Liver (tissue), 8 donors: ENCODE measurements at regions not wholly inside any gene's neighbourhood (a gene's known extent, or its start where the extent isn't known, plus 50 kb on each side); places are given as distances from the start of the nearest gene placed in this dataset.

Experiments used
- DNase-seq: peaks from one replicate; pipeline ENCODE4 v3.0.0-alpha.2; 2017; ENCODE audit warnings: low spot score
- H3K27ac ChIP-seq, 2 donors: one replicate each; pipeline ENCODE4 v1.7.0; 2013; ENCODE audit warnings: inconsistent platforms in 2 of 2, low read length in 2 of 2, control low read depth in 1 of 2, low read depth in 1 of 2, mild to moderate bottlenecking in 1 of 2
- H3K27me3 ChIP-seq, 4 donors: one replicate each; pipeline versions ENCODE4 v1.6.1 to v1.7.0; 2013; ENCODE audit warnings: low read length in 3 of 4, inconsistent platforms in 1 of 4, mild to moderate bottlenecking in 1 of 4, moderate library complexity in 1 of 4; ENCODE audit not compliant: control insufficient read depth in 4 of 4, insufficient read depth in 4 of 4
- H3K36me3 ChIP-seq, 4 donors: one replicate each; pipeline versions ENCODE4 v1.6.1 to v1.7.0; 2013; ENCODE audit warnings: low read length in 3 of 4, mild to moderate bottlenecking in 3 of 4, low read depth in 1 of 4, moderate library complexity in 1 of 4; ENCODE audit not compliant: control insufficient read depth in 4 of 4, insufficient read depth in 3 of 4
- H3K4me1 ChIP-seq, 4 donors: one replicate each; pipeline versions ENCODE4 v1.6.1 to v1.7.0; 2013; ENCODE audit warnings: low read length in 3 of 4, mild to moderate bottlenecking in 3 of 4, moderate library complexity in 1 of 4; ENCODE audit not compliant: control insufficient read depth in 4 of 4, insufficient read depth in 4 of 4
- H3K4me3 ChIP-seq, 3 donors: one replicate each; pipeline versions ENCODE4 v1.6.1 to v1.7.0; 2013; ENCODE audit warnings: low read length in 3 of 3, control low read depth in 1 of 3, low read depth in 1 of 3, mild to moderate bottlenecking in 1 of 3
- H3K9ac ChIP-seq, 2 donors: one replicate each; pipeline ENCODE4 v1.7.0; 2013; ENCODE audit warnings: low read length in 2 of 2, mild to moderate bottlenecking in 2 of 2, moderate library complexity in 2 of 2, control low read depth in 1 of 2, low read depth in 1 of 2
- H3K9me3 ChIP-seq, 4 donors: one replicate each; pipeline versions ENCODE4 v1.6.1 to v1.7.0; 2013; ENCODE audit warnings: low read length in 3 of 4; ENCODE audit not compliant: control insufficient read depth in 4 of 4
- CTCF ChIP-seq: fragments of 150-350 bp; IDR thresholded peaks from 2 replicates; pipeline ENCODE4 v1.5.1; 2017; ENCODE audit warnings: improper control_type of control experiment, low read depth, low read length; ENCODE audit not compliant: missing input control
- EGR1 ChIP-seq, 2 donors: IDR thresholded peaks; 2 replicates each; pipeline ENCODE4 v1.6.1; 2016 to 2018; ENCODE audit warnings: antibody characterized with exemption in 2 of 2, low read depth in 2 of 2
- FOXA1 ChIP-seq: IDR thresholded peaks from 2 replicates; pipeline ENCODE4 v1.6.1; 2016; ENCODE audit warnings: antibody characterized with exemption
- GABPA ChIP-seq, 2 donors: IDR thresholded peaks in 1 of 2; conservative IDR thresholded peaks in 1 of 2; 2 replicates each; pipeline ENCODE4 v1.6.1; 2016; ENCODE audit warnings: antibody characterized with exemption in 2 of 2, mild to moderate bottlenecking in 1 of 2, moderate library complexity in 1 of 2
- HNF4A ChIP-seq, 2 donors: conservative IDR thresholded peaks; 2 replicates each; pipeline ENCODE4 v1.6.1; 2016; ENCODE audit warnings: antibody characterized with exemption in 2 of 2, mild to moderate bottlenecking in 2 of 2
- HNF4G ChIP-seq: IDR thresholded peaks from 2 replicates; pipeline ENCODE4 v1.6.1; 2016; ENCODE audit warnings: antibody characterized with exemption
- JUND ChIP-seq, 2 donors: IDR thresholded peaks; 2 replicates each; pipeline ENCODE4 v1.6.1; 2016; ENCODE audit warnings: antibody characterized with exemption in 2 of 2
- NR2F2 ChIP-seq: IDR thresholded peaks from 2 replicates; pipeline ENCODE4 v1.6.1; 2016; ENCODE audit warnings: antibody characterized with exemption
- REST ChIP-seq: IDR thresholded peaks from 2 replicates; pipeline ENCODE4 v1.6.1; 2016; ENCODE audit warnings: antibody characterized with exemption, mild to moderate bottlenecking
- SP1 ChIP-seq: IDR thresholded peaks from 2 replicates; pipeline ENCODE4 v1.6.1; 2018; ENCODE audit warnings: antibody characterized with exemption, mild to moderate bottlenecking
- TAF1 ChIP-seq: conservative IDR thresholded peaks from 2 replicates; pipeline ENCODE4 v1.6.1; 2016; ENCODE audit warnings: antibody characterized with exemption, mild to moderate bottlenecking
- YY1 ChIP-seq: IDR thresholded peaks from 2 replicates; pipeline ENCODE4 v1.6.1; 2016; ENCODE audit warnings: antibody characterized with exemption, mild to moderate bottlenecking
- WGBS: extraction: QIAGEN DNeasy Blood & Tissue Kit; methylation state at CpG from one replicate; pipeline ENCODE4 v1.1.7; 2013; 5-methylcytosine and 5-hydroxymethylcytosine counted together
- TF ChIP-seq, protein P1 (sequence below): IDR thresholded peaks from 2 replicates; pipeline ENCODE4 v1.6.1; 2016; ENCODE audit warnings: antibody characterized with exemption
- donor health status: healthy.
- donor health status: healthy.
- donor health status: healthy.
- donor health status: healthy.
- donor health status: healthy.

GRCh38 chr6:4464638-4465037 is 311.6 kb upstream of the CDYL start (continued):
- TF ChIP-seq REST (no peak), YY1 (no peak), EGR1 (IDR thresholded peaks at IDR 0.05; ENCODE audit: low read depth in 2 of 2) (no peak), FOXA1 (no peak)
- TF ChIP-seq, protein P1, sequence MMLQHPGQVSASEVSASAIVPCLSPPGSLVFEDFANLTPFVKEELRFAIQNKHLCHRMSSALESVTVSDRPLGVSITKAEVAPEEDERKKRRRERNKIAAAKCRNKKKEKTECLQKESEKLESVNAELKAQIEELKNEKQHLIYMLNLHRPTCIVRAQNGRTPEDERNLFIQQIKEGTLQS = no peak

GRCh38 chr6:4463236-4463635 is 313.0 kb upstream of the CDYL start:
- Histone ChIP-seq H3K36me3 (no peaks in the 10 kb centered on the region), H3K27ac (no peak overlapping the region), H3K9me3 (no peaks in the 10 kb centered on the region), H3K4me1 (no peaks in the 10 kb centered on the region), H3K9ac (no peak overlapping the region), H3K4me3 (no peak overlapping the region), H3K27me3 (no peaks in the 10 kb centered on the region)
- TF ChIP-seq JUND (IDR thresholded peaks at IDR 0.05) (no peak), CTCF (no peak), TAF1 (no peak), HNF4G (no peak), EGR1 (IDR thresholded peaks at IDR 0.05; ENCODE audit: low read depth in 2 of 2) (no peak), SP1 (no peak)
- TF ChIP-seq, protein P1 = no peak
- 83% methylated on average over 1 of the region's 1 CpG for WGBS
- no peak for DNase-seq

- WGBS = 65% methylated on average over 21 of the region's 21 CpGs
- no peak for DNase-seq
- Histone ChIP-seq H3K36me3 (no peaks in the 10 kb centered on the region), H3K4me1 (no peaks in the 10 kb centered on the region), H3K9ac (no peak overlapping the region), H3K9me3 (peaks cover 0 to 4% (median 2%) of the 10 kb centered on the region in 4 donors), H3K27ac (no peak overlapping the region), H3K4me3 (no peak overlapping the region), H3K27me3 (no peaks in the 10 kb centered on the region)
- no peak for TF ChIP-seq HNF4G
- TF ChIP-seq CTCF = no peak
- no peak for TF ChIP-seq EGR1 (IDR thresholded peaks at IDR 0.05; ENCODE audit: low read depth in 2 of 2)
- TF ChIP-seq REST = no peak
- peak; percentile 63 for TF ChIP-seq NR2F2
- TF ChIP-seq SP1 = peak; percentile 32
- TF ChIP-seq, protein P1 = no peak
- no peak for TF ChIP-seq GABPA (IDR thresholded peaks at IDR 0.05 in 1 of 2, conservative IDR thresholded peaks at IDR 0.05 in 1 of 2)
- no peak for TF ChIP-seq HNF4A (conservative IDR thresholded peaks at IDR 0.05)
Observed at GRCh38 chr6:4460586-4461475, 315.4 kb upstream of the CDYL start.
